DOHH2 (cell line): ENCODE measurements at regions not wholly inside any gene's neighbourhood (a gene's known extent, or its start where the extent isn't known, plus 50 kb on each side); places are given as distances from the start of the nearest gene placed in this dataset.

Experiments used
- H3F3A ChIP-seq: fragments of 200-600 bp; sonication (generic), shearing (Covaris generic); 2 replicates; pipeline ENCODE4 v1.6.0; 2016; ENCODE audit warnings: antibody characterized with exemption, mild to moderate bottlenecking; ENCODE audit not compliant: control insufficient read depth, insufficient read depth
- H3K27ac ChIP-seq: fragments of 200-600 bp; sonication (generic); 2 replicates; pipeline ENCODE4 v1.5.1; 2014; ENCODE audit warnings: low read depth, mild to moderate bottlenecking, low read length, moderate library complexity
- H3K27me3 ChIP-seq: fragments of 200-600 bp; sonication (generic); 2 replicates; pipeline ENCODE4 v1.6.1; 2014; ENCODE audit warnings: mild to moderate bottlenecking, low read length, mixed read lengths; ENCODE audit not compliant: control insufficient read depth
- H3K36me3 ChIP-seq: fragments of 200-600 bp; sonication (generic); 2 replicates; pipeline ENCODE4 v1.6.1; 2014; ENCODE audit warnings: mild to moderate bottlenecking, low read length, moderate library complexity, mixed read lengths; ENCODE audit not compliant: control insufficient read depth
- H3K4me1 ChIP-seq: fragments of 200-600 bp; sonication (generic); 2 replicates; pipeline ENCODE4 v1.6.1; 2014; ENCODE audit warnings: mild to moderate bottlenecking, low read length, mixed read lengths; ENCODE audit not compliant: control insufficient read depth
- H3K4me2 ChIP-seq: fragments of 200-600 bp; sonication (generic); 2 replicates; pipeline ENCODE4 v1.6.0; 2014; ENCODE audit warnings: mild to moderate bottlenecking, low read length, moderate library complexity
- H3K4me3 ChIP-seq: fragments of 200-600 bp; sonication (generic); 2 replicates; pipeline ENCODE4 v1.5.1; 2014; ENCODE audit warnings: mild to moderate bottlenecking, low read length, mixed read lengths
- H3K79me2 ChIP-seq: fragments of 200-600 bp; sonication (generic); 2 replicates; pipeline ENCODE4 v1.6.1; 2014; ENCODE audit warnings: mild to moderate bottlenecking, low read length, mixed read lengths; ENCODE audit not compliant: control insufficient read depth
- H3K9me2 ChIP-seq: fragments of 200-600 bp; sonication (generic); replicated peaks from 2 replicates; pipeline ENCODE4 v1.6.1; 2014; ENCODE audit warnings: mild to moderate bottlenecking, low read length, mixed read lengths; ENCODE audit not compliant: control insufficient read depth
- H3K9me3 ChIP-seq: fragments of 200-600 bp; sonication (generic); 2 replicates; pipeline ENCODE4 v1.6.1; 2014; ENCODE audit warnings: antibody characterized with exemption, low read length, mixed read lengths; ENCODE audit not compliant: control insufficient read depth, insufficient read depth
- H4K20me1 ChIP-seq: fragments of 200-600 bp; sonication (generic); 2 replicates; pipeline ENCODE4 v1.6.0; 2014; ENCODE audit warnings: low read depth, mild to moderate bottlenecking, antibody characterized with exemption, low read length, moderate library complexity; ENCODE audit not compliant: control insufficient read depth, insufficient read depth
- EZH2phosphoT487 ChIP-seq: fragments of 200-600 bp; sonication (generic); IDR thresholded peaks from 2 replicates; pipeline ENCODE4 v1.6.1; 2017; ENCODE audit warnings: borderline replicate concordance, mild to moderate bottlenecking, antibody characterized with exemption, low read length, moderate library complexity, mixed read lengths
- TF ChIP-seq, protein P1 (sequence below): fragments of 200-600 bp; sonication (generic); IDR thresholded peaks from one replicate; pipeline ENCODE4 v1.5.1; 2014; ENCODE audit warnings: antibody characterized with exemption, mild to moderate bottlenecking, low read depth, low read length; ENCODE audit not compliant: poor library complexity, severe bottlenecking

DNA sequence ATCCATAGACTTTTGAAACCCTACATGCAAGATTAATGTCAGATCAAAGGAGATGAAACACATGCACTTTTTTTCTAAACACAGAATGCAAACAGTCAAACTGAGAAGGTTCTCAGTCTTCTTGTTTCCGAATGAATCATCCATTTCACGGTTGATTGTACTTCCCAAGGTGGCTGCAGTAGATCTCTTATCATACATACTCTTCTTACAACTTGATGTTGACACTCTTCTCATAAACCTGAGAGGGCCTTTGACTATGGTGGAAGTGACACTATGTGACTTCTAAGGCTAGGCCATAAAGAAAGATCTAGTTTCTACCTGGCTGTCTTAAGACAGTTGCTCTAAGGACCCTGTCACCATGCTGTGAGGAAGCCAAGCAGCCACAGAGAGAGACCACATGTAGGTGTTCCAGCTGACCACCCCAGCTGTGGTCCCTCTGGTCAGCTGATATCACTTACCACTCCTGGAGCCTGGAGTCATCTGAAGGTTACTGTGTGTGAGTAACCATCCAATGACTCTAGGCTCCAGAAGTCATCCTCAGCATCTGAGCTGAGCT is 67.2 kb upstream of the HMGA2 start:
- Histone ChIP-seq H3K9me2 (no peaks in the 10 kb centered on the region), H3K79me2 (no peaks in the 10 kb centered on the region), H3K27me3 (no peaks in the 10 kb centered on the region), H3K4me1 (no peaks in the 10 kb centered on the region), H4K20me1 (no peaks in the 10 kb centered on the region), H3K9me3 (no peaks in the 10 kb centered on the region), H3K27ac (no peak overlapping the region), H3K4me3 (no peak overlapping the region), H3K4me2 (no peak overlapping the region), H3F3A (no peaks in the 10 kb centered on the region), H3K36me3 (no peaks in the 10 kb centered on the region)
- TF ChIP-seq, protein P1, sequence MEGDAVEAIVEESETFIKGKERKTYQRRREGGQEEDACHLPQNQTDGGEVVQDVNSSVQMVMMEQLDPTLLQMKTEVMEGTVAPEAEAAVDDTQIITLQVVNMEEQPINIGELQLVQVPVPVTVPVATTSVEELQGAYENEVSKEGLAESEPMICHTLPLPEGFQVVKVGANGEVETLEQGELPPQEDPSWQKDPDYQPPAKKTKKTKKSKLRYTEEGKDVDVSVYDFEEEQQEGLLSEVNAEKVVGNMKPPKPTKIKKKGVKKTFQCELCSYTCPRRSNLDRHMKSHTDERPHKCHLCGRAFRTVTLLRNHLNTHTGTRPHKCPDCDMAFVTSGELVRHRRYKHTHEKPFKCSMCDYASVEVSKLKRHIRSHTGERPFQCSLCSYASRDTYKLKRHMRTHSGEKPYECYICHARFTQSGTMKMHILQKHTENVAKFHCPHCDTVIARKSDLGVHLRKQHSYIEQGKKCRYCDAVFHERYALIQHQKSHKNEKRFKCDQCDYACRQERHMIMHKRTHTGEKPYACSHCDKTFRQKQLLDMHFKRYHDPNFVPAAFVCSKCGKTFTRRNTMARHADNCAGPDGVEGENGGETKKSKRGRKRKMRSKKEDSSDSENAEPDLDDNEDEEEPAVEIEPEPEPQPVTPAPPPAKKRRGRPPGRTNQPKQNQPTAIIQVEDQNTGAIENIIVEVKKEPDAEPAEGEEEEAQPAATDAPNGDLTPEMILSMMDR = no peak
- no peak for TF ChIP-seq EZH2phosphoT487

DNA sequence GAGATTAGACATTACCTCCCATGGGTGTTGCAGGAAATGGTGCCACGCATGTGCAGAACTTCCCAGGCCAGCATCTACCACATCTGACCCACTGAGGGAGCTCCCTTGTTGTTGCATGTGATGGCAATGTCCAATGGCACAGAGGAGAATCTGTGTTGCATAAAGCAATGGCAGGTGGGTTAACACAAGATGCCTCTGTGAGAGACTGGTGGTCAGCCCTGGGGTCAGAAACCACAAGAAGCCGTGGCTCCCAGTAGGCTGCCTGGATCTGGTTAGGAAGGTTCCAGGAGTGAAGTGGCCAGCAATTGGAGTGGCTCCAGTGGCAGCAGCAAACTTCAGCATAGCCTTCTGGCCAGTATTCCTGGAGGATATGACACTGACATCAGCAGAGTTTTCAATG is 65.9 kb upstream of the HMGA2 start:
- no peaks in the 10 kb centered on the region for H4K20me1 ChIP-seq
- H3K79me2 ChIP-seq = no peaks in the 10 kb centered on the region
- no peaks in the 10 kb centered on the region for H3K9me2 ChIP-seq
- no peaks in the 10 kb centered on the region for H3F3A ChIP-seq
- H3K27me3 ChIP-seq = no peaks in the 10 kb centered on the region
- no peak overlapping the region for H3K27ac ChIP-seq
- no peaks in the 10 kb centered on the region for H3K36me3 ChIP-seq
- H3K4me1 ChIP-seq = no peaks in the 10 kb centered on the region
- H3K4me2 ChIP-seq = no peak overlapping the region
- no peaks in the 10 kb centered on the region for H3K9me3 ChIP-seq
- H3K4me3 ChIP-seq = no peak overlapping the region
- TF ChIP-seq, protein P1 = no peak
- TF ChIP-seq EZH2phosphoT487 = no peak

DNA sequence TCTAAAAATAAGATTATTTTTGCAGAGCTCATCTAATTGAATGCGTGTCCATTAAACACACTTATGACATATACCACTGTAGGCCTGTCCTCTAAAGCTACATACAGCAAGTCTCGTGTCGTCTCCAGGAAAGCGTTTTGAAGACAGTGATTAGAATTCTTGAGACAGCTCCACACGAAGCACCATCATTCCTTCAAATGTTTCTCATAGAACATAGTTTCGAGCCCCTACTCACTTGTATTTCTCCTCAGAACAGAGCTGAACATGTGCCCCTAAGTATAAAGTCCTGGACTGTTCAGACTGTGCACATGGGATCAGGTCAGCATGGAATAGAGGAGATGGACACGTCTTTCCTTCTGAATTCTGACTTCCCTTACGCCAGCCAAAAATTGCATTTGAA is 64.5 kb upstream of the HMGA2 start:
- no peak overlapping the region for H3K4me2 ChIP-seq
- no peaks in the 10 kb centered on the region for H4K20me1 ChIP-seq
- H3K27ac ChIP-seq = no peak overlapping the region
- H3K9me3 ChIP-seq = no peaks in the 10 kb centered on the region
- H3K4me3 ChIP-seq = no peak overlapping the region
- no peaks in the 10 kb centered on the region for H3K79me2 ChIP-seq
- no peaks in the 10 kb centered on the region for H3K4me1 ChIP-seq
- no peak for TF ChIP-seq EZH2phosphoT487
- TF ChIP-seq, protein P1 = no peak
- H3F3A ChIP-seq = no peaks in the 10 kb centered on the region
- no peaks in the 10 kb centered on the region for H3K9me2 ChIP-seq
- no peaks in the 10 kb centered on the region for H3K36me3 ChIP-seq
- no peaks in the 10 kb centered on the region for H3K27me3 ChIP-seq
